ENCODE measurements at regions not wholly inside any gene's neighbourhood (a gene's known extent, or its start where the extent isn't known, plus 50 kb on each side); places are given as distances from the start of the nearest gene placed in this dataset.

DNA sequence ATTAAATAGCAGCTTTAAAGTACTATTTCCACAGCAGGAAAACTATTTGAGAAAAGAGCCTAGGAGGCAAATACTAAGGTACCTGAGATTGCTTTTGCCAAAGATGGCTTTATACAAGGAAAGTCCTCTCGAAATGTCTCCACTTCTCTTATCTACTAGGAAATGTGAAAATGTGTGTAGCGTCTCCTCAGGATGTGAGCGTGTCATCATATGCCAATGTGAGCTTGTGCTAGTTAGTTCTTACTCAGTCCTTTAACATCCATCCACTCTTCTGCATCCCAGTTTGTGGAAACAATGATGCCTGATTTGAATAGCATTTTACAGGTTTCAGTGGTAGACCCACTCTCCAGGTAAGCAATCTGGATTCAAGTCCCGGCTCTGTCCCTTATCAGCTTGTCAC lies 421.0 kb downstream of the DYNC2H1 start:
- peak in 1 of 2 donors; percentile 55 for DNase-seq (ENCODE audit: low read depth in 2 of 2)

DNA sequence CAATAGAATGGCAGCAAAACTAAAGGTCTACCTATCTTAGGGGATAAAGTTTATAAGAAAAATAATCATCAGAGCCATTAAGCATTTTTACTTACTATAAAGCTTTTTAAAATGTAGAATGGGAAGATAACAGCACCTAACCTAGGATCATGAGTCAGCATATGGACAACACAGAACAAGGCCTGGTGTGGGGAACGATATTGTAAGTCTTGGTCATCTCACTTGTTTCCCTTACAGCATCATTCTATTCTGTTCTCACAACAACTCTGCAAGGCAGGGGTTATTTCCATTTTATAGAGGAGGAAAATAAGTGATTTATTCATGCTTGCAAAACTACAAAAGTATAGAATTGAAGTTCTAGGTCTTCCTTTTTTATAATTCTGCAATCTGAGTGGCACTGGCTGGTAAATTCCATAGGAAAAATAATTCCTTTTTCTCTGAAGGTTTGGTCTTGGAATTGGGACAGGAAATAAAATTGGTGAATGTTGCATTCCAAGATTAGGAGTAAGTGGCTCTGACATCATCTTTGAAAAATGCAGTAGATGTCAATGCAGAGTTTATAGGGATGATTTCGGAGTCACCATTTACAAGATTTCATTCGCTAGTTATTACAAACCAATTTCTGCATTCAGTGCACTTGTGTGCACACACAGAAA lies 423.0 kb downstream of the DYNC2H1 start:
- peak in 1 of 2 donors; percentile 67 for DNase-seq (ENCODE audit: low read depth in 2 of 2)

DNA sequence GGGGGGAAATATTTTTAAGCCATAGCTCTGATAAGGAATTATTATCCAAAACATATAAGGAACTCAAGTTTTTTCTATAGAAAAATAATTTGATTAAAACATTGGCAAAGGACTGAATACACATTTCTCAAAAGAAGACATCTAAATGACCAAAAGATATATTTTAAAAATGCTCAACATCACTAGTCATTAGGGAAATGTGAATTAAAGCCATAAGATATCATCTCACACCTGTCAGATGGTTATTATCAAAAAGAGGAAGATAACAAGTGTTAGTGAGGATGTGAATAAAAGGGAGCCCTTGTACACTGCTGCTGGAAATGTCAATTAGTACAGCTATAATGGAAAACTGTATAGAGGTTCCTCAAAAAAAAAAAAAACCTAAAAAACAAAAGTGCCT lies 425.0 kb downstream of the DYNC2H1 start:
- no peak for DNase-seq (ENCODE audit: low read depth in 2 of 2)

DNA sequence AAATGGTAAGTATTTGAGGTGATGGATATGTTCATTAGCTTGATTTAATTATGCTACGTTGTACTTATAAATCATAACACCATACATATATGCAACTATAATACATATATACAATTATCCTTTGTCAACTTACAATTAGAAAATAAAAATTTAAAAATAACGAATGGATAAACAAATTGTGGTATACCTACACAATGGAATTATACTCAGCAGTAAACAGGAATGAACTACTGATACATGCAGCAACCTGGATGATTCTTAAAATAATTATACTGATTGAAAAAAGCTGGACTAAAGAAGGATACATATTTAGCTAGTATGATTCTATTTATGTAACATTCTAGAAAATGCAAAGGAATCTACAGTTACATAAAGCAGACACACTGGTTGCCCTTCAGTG lies 425.7 kb downstream of the DYNC2H1 start:
- DNase-seq (ENCODE audit: low read depth in 2 of 2): no peak

DNA sequence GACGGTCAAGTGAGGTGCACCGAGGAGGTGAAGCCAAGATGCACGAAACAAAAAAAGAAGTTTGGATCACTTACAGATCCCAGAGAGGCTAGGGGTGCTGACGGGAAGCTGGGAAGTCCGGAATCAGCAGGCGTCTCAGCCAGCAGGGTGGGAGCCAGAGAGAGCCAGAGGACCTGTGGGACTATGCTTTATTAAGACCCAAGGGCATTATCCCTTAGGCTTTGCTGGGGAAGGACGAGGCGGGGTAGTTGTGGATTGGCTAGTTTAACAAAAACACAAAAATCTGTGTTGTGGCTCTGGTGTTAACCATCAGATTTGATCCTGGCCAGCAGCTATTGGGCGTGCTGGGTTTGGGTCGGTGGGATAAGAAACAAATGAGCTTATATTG lies 427.1 kb downstream of the DYNC2H1 start:
- DNase-seq (ENCODE audit: low read depth in 2 of 2): no peak

DNA sequence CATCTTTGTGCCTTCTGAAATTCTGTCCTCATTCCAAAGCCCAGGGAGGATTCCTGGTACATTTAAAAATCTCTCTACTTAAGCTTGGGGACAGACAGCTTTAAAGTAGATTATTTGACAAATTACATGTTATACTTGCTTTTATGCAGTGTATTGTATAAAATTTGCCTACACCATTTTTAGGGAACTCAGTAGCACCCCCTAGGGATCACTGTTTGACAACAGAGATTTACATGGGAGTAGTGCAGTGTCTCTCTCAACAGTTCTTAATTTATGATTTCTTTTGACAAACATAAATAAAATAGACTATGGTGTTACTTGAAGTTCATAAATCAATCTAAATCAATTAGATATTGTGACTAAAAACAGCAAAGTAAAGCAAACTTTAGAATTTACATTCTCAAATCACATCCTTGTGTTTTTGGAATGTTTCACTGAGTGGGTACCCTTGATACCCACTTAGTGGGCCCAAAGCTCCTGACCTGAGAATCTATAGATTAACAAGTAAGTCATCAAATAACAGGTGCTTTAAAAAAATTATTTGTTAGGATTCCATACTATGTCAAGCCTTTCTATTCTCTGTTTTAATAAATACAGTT lies 428.8 kb downstream of the DYNC2H1 start:
- DNase-seq (ENCODE audit: low read depth in 2 of 2): peak; percentile 52 to 53

DNA sequence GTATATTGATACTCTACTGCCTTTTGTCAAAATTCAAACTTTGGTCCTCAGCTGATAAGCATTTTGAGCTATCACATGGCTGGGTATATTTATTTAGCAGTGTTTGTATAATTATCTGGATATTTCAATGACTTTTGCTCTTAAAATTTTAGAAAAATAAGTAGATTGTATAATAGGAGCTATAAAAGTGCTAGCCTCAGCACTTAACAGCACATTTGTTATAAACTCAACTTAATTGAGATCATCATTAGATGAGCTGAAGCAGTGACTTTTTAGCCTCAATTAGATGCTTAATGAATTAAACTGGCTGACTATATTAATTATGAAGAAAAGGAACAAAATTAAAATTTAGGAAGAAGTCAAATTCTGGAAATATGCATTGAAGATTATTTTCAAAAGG lies 429.9 kb downstream of the DYNC2H1 start:
- no peak for DNase-seq (ENCODE audit: low read depth in 2 of 2)

DNA sequence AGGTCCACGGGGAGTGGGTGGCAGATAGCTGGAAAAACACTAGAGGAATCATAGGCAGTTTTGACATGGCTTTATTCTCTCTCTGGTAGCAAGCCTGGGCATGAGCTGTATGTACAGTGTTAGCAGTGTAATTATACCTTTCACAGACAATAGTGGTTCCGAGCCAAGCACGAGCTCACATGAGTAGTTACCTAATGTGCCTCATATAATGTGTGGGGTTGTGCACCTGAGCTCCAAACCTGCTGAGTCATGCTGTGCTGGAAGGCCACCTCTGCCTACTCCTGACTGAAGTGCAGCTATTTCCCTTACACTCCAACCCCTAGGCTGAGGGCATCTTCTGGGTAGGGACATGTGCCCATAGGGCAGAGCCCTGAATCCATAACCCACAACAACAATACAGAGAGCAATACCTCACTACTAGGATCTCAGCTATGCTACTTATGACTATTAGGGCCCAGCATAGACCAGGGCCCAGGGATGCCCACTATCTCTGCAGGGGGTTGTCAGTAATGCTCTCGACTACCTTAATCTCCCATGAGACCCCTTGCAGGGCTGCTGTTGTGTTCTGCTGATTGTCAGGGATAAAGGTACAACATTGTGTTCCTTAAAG lies 432.1 kb downstream of the DYNC2H1 start:
- peak in 1 of 2 donors; percentile 31 for DNase-seq (ENCODE audit: low read depth in 2 of 2)

DNA sequence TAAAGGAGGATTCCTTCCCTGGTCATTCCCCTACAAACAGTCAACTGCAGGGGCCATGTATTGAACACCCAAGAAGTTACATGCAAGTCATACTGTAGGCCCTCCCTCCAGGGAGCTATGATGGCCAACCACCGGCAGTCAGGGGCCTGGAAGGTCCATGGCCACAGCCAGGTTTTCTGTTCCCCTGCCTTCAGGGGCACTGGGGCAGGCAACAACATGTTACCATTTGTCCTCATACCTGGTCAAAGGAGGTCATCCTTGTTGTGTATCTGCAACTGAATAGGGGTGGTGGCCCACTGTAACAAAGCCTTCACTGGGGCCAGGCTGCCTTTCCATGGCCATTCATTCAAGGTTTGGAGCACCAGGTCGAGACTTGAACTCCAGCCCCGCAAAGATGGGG lies 433.6 kb downstream of the DYNC2H1 start:
- DNase-seq (ENCODE audit: low read depth in 2 of 2): no peak

DNA sequence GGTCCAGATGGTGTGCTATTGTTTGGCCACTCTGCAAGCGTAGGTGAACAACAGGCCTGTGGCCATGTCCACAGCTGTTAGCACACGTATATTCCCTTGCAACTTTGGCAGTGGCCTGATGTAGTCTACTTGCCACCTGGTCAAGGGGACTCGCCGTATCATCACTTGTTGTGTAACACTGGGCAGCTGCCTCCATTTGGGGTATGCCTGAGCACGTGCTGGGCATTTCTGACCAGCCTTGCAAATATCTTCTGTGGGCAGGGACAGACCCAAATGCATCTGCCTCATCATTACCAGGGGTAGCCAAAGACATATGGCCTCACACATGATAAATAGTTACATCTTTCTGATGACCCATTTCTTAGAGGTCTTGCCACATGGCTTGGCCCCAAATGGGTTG lies 434.2 kb downstream of the DYNC2H1 start:
- DNase-seq (ENCODE audit: low read depth in 2 of 2): no peak

DNA sequence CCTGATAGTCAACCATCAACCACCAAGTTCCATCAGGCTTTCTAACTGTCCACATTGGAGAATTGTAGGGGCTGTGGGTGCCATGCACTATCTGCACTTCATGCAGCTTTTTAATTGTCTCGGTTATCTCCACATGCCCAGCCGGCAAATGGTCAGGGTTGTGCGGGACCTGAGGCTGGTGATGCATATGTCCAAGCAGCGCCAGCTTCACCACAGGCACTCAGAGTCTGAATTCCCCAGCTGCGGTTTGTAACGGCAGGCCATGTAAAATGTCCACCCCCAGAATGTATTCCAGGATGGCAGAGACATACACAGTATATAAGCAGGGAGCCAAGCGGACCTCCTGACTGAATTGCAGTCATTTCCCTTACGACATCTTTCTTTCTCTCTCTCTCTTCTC lies 435.6 kb downstream of the DYNC2H1 start:
- DNase-seq (ENCODE audit: low read depth in 2 of 2): no peak

DNA sequence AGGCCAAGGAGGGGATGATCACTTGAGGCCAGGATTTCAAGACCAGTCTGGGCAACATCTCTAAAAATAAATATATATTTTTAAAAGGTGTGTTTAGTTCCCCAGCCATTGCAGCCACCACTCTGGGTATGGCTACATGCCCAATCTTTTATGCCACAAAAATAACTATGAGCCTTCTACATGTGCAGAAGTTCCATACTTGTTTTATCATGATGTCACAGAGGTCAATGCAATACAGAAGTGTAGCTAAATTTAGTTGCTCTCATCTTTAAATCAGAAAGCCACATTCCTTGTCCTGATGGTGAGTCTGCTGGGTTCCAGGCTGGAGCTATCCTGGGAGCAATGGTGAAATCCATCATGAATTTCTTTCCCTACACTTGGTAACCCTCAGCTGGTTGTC lies 436.3 kb downstream of the DYNC2H1 start:
- no peak for DNase-seq (ENCODE audit: low read depth in 2 of 2)

DNA sequence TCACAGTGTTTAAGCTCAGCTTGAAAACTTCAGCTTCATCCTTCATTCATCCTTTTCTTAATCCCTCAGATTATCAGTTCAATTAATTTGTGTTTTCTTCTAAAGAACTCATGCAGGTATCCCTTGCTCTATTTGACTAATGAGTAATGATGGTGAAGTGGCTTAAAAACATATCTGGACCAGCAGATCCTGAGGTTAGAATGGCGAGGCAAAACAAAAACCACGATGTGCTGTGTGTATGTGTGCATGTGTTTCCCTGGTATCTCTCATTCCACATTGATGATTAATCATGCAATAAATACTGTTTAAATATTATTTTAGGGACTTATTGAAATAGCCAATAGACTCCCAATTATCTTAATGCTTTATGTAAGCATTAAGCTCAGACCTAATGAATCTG lies 437.0 kb downstream of the DYNC2H1 start:
- DNase-seq (ENCODE audit: low read depth in 2 of 2): no peak

DNA sequence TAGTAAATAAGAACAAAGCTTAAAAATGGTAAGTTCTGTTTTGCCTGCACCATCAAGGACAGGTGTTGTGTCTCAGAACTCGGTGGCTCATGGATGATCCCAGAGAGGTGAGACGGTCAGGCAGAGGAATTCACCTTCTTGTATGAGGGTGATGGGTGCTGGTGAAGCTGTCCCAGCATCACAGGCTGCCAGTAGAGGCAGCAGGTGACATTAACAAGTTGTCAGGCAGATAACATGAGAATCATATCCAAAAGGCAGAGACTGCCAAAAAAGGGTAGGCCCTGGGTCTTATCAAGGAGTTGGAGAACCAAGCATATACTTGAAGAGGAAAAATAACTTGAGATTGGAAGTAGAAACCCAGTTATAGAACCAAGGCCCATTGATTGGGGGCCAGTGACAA lies 437.8 kb downstream of the DYNC2H1 start:
- DNase-seq (ENCODE audit: low read depth in 2 of 2): no peak

DNA sequence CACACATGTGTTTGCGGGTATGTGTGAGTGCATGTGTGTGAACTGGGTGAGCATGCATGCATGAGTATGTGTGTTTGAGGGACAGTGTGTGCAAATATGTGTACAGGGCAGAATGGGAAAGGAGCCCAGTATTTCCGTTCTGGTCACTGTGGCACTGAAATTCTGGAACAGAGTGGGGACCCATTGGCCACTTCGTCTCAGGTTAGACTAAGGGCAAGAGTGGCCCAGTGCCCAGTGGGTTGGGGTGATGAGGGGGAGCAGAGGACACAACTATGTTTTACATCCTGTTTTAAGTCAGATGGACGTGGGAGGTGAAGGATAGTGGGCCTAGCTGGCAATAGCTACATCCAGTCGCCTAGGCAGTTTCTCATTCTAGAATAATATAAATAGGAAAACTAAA lies 438.5 kb downstream of the DYNC2H1 start:
- DNase-seq (ENCODE audit: low read depth in 2 of 2): peak in 1 of 2 donors; percentile 35

DNA sequence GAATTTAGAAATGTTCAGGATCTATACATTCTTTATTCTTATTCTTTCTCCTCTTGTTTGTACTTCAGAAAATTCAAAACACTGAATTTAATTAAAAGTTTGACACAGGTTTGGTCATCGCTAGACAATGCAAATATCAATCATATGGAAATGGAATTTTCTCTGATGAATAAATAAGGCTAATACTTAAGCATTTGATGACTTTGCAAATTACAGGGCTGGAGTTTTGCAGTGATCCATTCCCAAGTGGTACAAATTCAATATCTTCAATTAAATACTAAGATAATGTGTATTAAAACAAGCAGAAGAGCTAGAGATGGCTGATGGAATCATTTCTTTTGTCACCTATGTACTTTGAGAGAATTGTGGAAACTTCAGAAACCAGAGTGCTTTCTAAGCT lies 439.6 kb downstream of the DYNC2H1 start:
- no peak for DNase-seq (ENCODE audit: low read depth in 2 of 2)

DNA sequence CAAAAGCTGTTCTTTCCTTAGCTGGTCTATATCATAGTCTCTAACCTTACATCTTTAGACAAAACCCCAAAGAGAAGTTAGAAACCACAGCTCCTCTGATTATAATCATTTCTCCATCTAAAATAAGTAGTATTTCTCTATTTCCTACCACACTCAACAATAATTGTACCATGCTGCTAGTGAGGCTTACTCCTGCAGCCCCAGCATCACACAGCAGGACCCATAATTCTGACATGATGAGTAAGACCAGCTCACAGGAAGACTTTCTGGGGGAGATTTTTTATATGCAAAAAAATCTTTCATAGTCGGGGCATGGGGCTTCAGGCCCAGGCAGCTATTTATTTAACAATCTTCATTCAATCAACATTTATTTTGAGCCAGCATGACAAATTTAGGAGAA lies 441.6 kb downstream of the DYNC2H1 start:
- no peak for DNase-seq (ENCODE audit: low read depth in 2 of 2)

DNA sequence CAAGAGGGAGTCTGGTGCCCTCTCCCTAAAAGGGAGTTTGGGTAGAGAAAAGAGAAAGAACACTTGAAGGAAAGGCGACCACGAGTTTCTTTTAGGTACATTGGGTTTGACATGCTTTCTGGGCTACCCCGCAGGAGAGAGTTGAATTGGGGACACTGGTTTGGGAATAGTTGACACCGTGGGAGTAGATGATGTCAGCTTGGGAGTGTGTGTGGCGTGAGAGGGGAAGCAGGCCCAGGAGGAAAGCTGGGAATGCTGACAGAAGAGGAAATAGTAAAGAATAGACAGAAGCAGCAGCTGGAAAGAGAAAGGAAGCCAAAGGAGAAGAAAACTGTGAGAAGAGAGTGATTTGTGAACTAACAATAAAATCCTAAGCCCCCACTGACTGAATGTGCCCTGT lies 442.9 kb downstream of the DYNC2H1 start:
- DNase-seq (ENCODE audit: low read depth in 2 of 2): peak in 1 of 2 donors; percentile 88

DNA sequence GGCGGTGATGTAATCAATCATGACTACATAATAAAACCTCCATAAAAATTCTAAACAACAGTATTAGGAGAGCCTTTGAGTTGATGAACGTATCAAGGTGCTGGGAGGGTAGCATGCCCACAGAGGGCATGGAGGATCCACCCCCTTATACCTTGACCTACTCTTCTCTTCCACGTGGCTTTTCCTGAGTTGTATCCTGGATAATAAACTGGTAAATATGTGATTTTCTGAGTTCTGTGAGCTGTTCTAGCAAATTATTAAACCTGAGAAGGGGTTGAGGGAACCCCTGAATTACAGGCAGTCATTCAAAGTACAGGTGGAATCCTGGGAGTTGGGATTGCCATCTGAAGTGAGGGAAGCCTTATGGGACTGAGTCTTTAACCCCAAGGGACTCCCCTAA lies 446.9 kb downstream of the DYNC2H1 start:
- DNase-seq (ENCODE audit: low read depth in 2 of 2): no peak

DNA sequence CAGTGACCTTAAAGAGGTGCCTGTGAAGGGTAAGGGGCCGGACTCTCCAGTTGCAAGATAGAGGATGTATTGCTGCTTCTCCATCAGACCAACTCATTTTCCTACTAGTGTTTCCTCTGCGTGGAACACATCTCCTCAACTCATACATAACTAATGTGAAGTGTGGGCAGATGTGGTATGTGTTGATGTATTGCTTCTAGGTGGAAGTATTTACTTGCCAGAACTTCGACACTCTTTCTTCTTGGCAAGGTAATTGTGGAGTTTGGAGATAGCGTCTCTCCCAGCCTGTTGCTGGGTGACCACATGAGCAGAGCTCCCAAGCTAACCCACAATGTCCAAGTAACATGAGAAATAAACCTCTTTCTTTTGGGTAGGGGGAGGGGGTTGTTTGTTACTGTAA lies 456.9 kb downstream of the DYNC2H1 start:
- no peak for DNase-seq (ENCODE audit: low read depth in 2 of 2)

DNA sequence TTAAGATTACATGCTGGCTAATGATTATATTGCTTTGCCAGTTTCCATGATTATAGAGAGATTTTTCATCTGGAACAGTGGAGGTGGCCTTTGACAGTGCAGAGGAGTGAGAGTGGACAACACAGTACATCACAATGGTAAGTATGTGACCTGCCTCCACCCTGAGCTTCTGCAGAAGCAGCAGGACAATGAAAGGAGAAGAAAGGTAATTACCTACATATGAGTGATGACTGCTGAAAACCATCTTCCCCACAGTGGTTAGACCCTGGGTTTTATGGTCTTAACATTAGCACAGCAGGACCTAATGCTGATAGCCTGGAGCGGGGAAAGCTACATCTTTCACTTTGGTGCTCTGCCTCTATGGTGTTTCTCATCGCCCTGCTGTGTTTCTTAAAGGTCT lies 454.7 kb upstream of the DDI1 start:
- DNase-seq (ENCODE audit: low read depth in 2 of 2): no peak

DNA sequence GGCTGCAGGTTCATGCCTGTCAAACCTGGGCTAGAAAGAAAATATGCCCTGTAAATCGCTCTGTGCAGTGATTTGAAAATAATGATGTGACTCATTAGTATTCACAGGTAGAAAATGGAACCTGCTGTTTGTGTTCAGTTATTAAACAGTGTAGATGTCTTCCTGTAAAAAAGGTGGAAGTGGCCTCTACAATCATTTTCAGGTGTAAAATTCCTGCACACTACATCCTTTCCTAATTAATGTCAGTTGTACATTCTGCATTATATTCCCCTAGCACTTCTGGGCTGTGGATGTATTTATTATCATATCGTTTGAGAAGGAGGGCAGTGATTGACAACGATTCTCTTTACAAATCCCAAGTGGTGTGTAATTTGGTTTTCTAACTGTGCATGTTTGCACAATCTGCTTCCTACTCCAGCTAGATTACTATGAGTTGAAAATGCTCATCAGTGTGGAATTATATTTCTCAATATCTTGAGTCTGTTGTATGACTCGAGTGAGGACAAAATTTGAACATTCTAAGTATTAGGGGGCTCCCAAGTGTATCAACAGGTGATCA lies 454.0 kb upstream of the DDI1 start:
- DNase-seq (ENCODE audit: low read depth in 2 of 2): no peak

DNA sequence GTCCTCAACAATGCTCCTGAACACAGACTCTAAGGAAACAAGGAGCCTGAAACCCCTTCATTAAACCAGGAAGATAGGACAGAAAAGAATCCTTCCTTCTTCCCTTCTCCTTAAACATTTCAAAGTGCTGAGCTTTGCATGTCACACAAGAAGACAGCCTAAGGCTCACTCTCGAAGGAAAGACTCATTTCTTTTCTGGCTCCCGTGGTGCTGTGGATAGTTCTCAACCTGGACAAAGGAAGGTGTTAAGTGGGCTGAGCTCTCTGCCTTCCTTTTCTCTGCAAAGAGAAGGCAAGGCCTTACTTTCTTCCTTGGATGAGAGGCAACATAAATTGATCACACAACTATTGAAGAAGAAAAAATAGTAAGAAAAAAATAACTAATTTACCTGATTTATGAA lies 452.4 kb upstream of the DDI1 start:
- DNase-seq (ENCODE audit: low read depth in 2 of 2): no peak
